Nephron progenitor cell (in vitro differentiated cells): ENCODE measurements at regions not wholly inside any gene's neighbourhood (a gene's known extent, or its start where the extent isn't known, plus 50 kb on each side); places are given as distances from the start of the nearest gene placed in this dataset.

Source experiments
- DNase-seq: peaks from one replicate; pipeline ENCODE4 v3.0.0; 2021
- H3K27ac Mint-ChIP-seq: 2 replicates; pipeline ENCODE4 v1.8.0; 2021; ENCODE audit warnings: mild to moderate bottlenecking, moderate library complexity, mixed read lengths
- H3K27me3 Mint-ChIP-seq: 2 replicates; pipeline ENCODE4 v1.8.0; 2021; ENCODE audit warnings: mild to moderate bottlenecking, low read depth, mixed read lengths; ENCODE audit not compliant: poor library complexity
- H3K36me3 Mint-ChIP-seq: 2 replicates; pipeline ENCODE4 v1.8.0; 2021; ENCODE audit warnings: low read depth, mixed read lengths
- H3K4me1 Mint-ChIP-seq: 2 replicates; pipeline ENCODE4 v1.8.0; 2021; ENCODE audit warnings: mixed read lengths
- H3K4me3 Mint-ChIP-seq: 2 replicates; pipeline ENCODE4 v1.8.0; 2021; ENCODE audit warnings: mild to moderate bottlenecking, moderate library complexity, mixed read lengths
- H3K9me3 Mint-ChIP-seq: 2 replicates; pipeline ENCODE4 v1.8.0; 2021; ENCODE audit warnings: mild to moderate bottlenecking, moderate library complexity, mixed read lengths
- CTCF ChIP-seq: fragments of 200-600 bp; sonication (generic); IDR thresholded peaks from 2 replicates; pipeline ENCODE4 v1.5.0; 2021; ENCODE audit warnings: antibody characterized with exemption

- Mint-ChIP-seq H3K36me3 (no peaks in the 10 kb centered on the region), H3K4me3 (no peak overlapping the region), H3K9me3 (no peaks in the 10 kb centered on the region), H3K27me3 (no peaks in the 10 kb centered on the region), H3K27ac (no peak overlapping the region), H3K4me1 (no peaks in the 10 kb centered on the region)
- TF ChIP-seq CTCF = no peak
- DNase-seq = no peak
Observed at GRCh38 chr14:84282618-84283017, 1247.3 kb upstream of the FLRT2 start.

GRCh38 chr14:84288781-84289180, 1241.2 kb upstream of the FLRT2 start:
- TF ChIP-seq CTCF = no peak
- Mint-ChIP-seq H3K9me3 (no peaks in the 10 kb centered on the region), H3K27ac (no peak overlapping the region)

GRCh38 chr14:84298663-84299195, 1231.2 kb upstream of the FLRT2 start:
- H3K4me3 Mint-ChIP-seq = peak overlapping the region; percentile 18
- H3K4me1 Mint-ChIP-seq = peaks cover 30% of the 10 kb centered on the region
- DNase-seq = no peak
- H3K27me3 Mint-ChIP-seq = no peaks in the 10 kb centered on the region
- H3K27ac Mint-ChIP-seq = no peak overlapping the region
- H3K9me3 Mint-ChIP-seq = no peaks in the 10 kb centered on the region
- TF ChIP-seq CTCF = no peak
- no peaks in the 10 kb centered on the region for H3K36me3 Mint-ChIP-seq

More at GRCh38 chr14:84288781-84289180, 1241.2 kb upstream of the FLRT2 start:
- DNase-seq = no peak
- Mint-ChIP-seq H3K4me3 (no peak overlapping the region), H3K4me1 (no peaks in the 10 kb centered on the region), H3K36me3 (no peaks in the 10 kb centered on the region), H3K27me3 (no peaks in the 10 kb centered on the region)

GRCh38 chr14:84303140-84303539, 1226.8 kb upstream of the FLRT2 start:
- no peak for TF ChIP-seq CTCF
- H3K27ac Mint-ChIP-seq = no peak overlapping the region
- H3K4me1 Mint-ChIP-seq = peaks cover 25% of the 10 kb centered on the region
- no peak overlapping the region for H3K4me3 Mint-ChIP-seq
- H3K27me3 Mint-ChIP-seq = no peaks in the 10 kb centered on the region
- DNase-seq = no peak
- H3K9me3 Mint-ChIP-seq = peaks cover 28% of the 10 kb centered on the region
- peaks cover 13% of the 10 kb centered on the region for H3K36me3 Mint-ChIP-seq

- peaks cover 3% of the 10 kb centered on the region for H3K9me3 Mint-ChIP-seq
- no peak for TF ChIP-seq CTCF
- H3K4me1 Mint-ChIP-seq = peaks cover 5% of the 10 kb centered on the region
- DNase-seq = no peak
- H3K4me3 Mint-ChIP-seq = no peak overlapping the region
- H3K27me3 Mint-ChIP-seq = peaks cover 3% of the 10 kb centered on the region
- H3K27ac Mint-ChIP-seq = no peak overlapping the region
- H3K36me3 Mint-ChIP-seq = no peaks in the 10 kb centered on the region
Observed at GRCh38 chr14:84312551-84312950, 1217.4 kb upstream of the FLRT2 start.

- DNase-seq = no peak
- H3K4me3 Mint-ChIP-seq = no peak overlapping the region
- no peak overlapping the region for H3K27ac Mint-ChIP-seq
- H3K4me1 Mint-ChIP-seq = no peaks in the 10 kb centered on the region
- H3K27me3 Mint-ChIP-seq = no peaks in the 10 kb centered on the region
- no peaks in the 10 kb centered on the region for H3K36me3 Mint-ChIP-seq
- no peaks in the 10 kb centered on the region for H3K9me3 Mint-ChIP-seq
- no peak for TF ChIP-seq CTCF
Observed at GRCh38 chr14:84323450-84323849, 1206.5 kb upstream of the FLRT2 start.
